HL-60 (cell line): ENCODE measurements at regions not wholly inside any gene's neighbourhood (a gene's known extent, or its start where the extent isn't known, plus 50 kb on each side); places are given as distances from the start of the nearest gene placed in this dataset.

ENCODE experiments used
- CTCF ChIP-seq: IDR thresholded peaks from one replicate; pipeline ENCODE4 v1.5.1; 2011; ENCODE audit warnings: low read length, control low read depth, inconsistent platforms; ENCODE audit not compliant: insufficient read depth
- GABPA ChIP-seq: IDR thresholded peaks from 2 replicates; pipeline ENCODE4 v1.6.1; 2012; ENCODE audit warnings: low read depth
- POLR2AphosphoS5 ChIP-seq: IDR thresholded peaks from 2 replicates; pipeline ENCODE4 v1.6.1; 2012; ENCODE audit warnings: low read depth
- REST ChIP-seq: IDR thresholded peaks from 2 replicates; pipeline ENCODE4 v1.6.1; 2012; ENCODE audit warnings: low read depth; ENCODE audit not compliant: insufficient replicate concordance

- TF ChIP-seq CTCF, result no peak
- no peak for TF ChIP-seq GABPA
- TF ChIP-seq REST, result no peak
- no peak for TF ChIP-seq POLR2AphosphoS5
These were observed 62.3 kb upstream of the SPRY4 start for GRCh38 chr5:142387024-142387682.
